ENCODE measurements at regions not wholly inside any gene's neighbourhood (a gene's known extent, or its start where the extent isn't known, plus 50 kb on each side); places are given as distances from the start of the nearest gene placed in this dataset.

- no peak for TF ChIP-seq CTCF (IDR thresholded peaks at IDR 0.05; ENCODE audit: borderline replicate concordance, control extremely low read depth, extremely low read depth, insufficient read depth, missing control alignments)
- in situ Hi-C loops (cut with MboI; ENCODE audit: low sequenced_read_pairs, unreplicated experiment): no loop called here
- no peak for DNase-seq (ENCODE audit: low spot score)
Measured at GRCh38 chr4:52199574-52200338, 148.7 kb downstream of the SPATA18 start.

GRCh38 chr4:52200339-52200725 lies 149.2 kb downstream of the SPATA18 start:
- in situ Hi-C loops (cut with MboI; ENCODE audit: low sequenced_read_pairs, unreplicated experiment): no loop called here
- TF ChIP-seq CTCF (IDR thresholded peaks at IDR 0.05; ENCODE audit: borderline replicate concordance, control extremely low read depth, extremely low read depth, insufficient read depth, missing control alignments): no peak
- DNase-seq (ENCODE audit: low spot score): no peak

GRCh38 chr4:52201715-52202114 lies 150.6 kb downstream of the SPATA18 start:
- in situ Hi-C loops (cut with MboI; ENCODE audit: low sequenced_read_pairs, unreplicated experiment): no loop called here
- no peak for DNase-seq (ENCODE audit: low spot score)
- no peak for TF ChIP-seq CTCF (IDR thresholded peaks at IDR 0.05; ENCODE audit: borderline replicate concordance, control extremely low read depth, extremely low read depth, insufficient read depth, missing control alignments)

GRCh38 chr4:52202251-52202779 lies 151.2 kb downstream of the SPATA18 start:
- DNase-seq (ENCODE audit: low spot score): no peak
- no peak for TF ChIP-seq CTCF (IDR thresholded peaks at IDR 0.05; ENCODE audit: borderline replicate concordance, control extremely low read depth, extremely low read depth, insufficient read depth, missing control alignments)
- in situ Hi-C loops (cut with MboI; ENCODE audit: low sequenced_read_pairs, unreplicated experiment): no loop called here

GRCh38 chr4:52202931-52203330 lies 151.8 kb downstream of the SPATA18 start:
- in situ Hi-C loops (cut with MboI; ENCODE audit: low sequenced_read_pairs, unreplicated experiment): no loop called here
- no peak for DNase-seq (ENCODE audit: low spot score)
- TF ChIP-seq CTCF (IDR thresholded peaks at IDR 0.05; ENCODE audit: borderline replicate concordance, control extremely low read depth, extremely low read depth, insufficient read depth, missing control alignments): no peak

- DNase-seq (ENCODE audit: low spot score): no peak
- TF ChIP-seq CTCF (IDR thresholded peaks at IDR 0.05; ENCODE audit: borderline replicate concordance, control extremely low read depth, extremely low read depth, insufficient read depth, missing control alignments): no peak
- in situ Hi-C loops (cut with MboI; ENCODE audit: low sequenced_read_pairs, unreplicated experiment): no loop called here
Measured at GRCh38 chr4:52203351-52203750, 152.2 kb downstream of the SPATA18 start.

Data from GM13976 (cell line).